Activated T-cell treated with anti-CD3 and anti-CD28 coated beads, Interleukin-2, amount 50 U/mL, for 24 hours (primary cell): ENCODE measurements at regions not wholly inside any gene's neighbourhood (a gene's known extent, or its start where the extent isn't known, plus 50 kb on each side); places are given as distances from the start of the nearest gene placed in this dataset.

Source experiments
- DNase-seq: peaks from one replicate; pipeline ENCODE4 v3.0.0-alpha.2; 2020
- H3K27ac Mint-ChIP-seq: 2 replicates; pipeline ENCODE4 v1.8.0; 2020; ENCODE audit warnings: mild to moderate bottlenecking, mixed read lengths
- H3K27me3 Mint-ChIP-seq: 2 replicates; pipeline ENCODE4 v1.8.0; 2020; ENCODE audit warnings: mixed read lengths
- H3K36me3 Mint-ChIP-seq: 2 replicates; pipeline ENCODE4 v1.8.0; 2020; ENCODE audit warnings: low read depth, mixed read lengths
- H3K4me1 Mint-ChIP-seq: 2 replicates; pipeline ENCODE4 v1.8.0; 2020; ENCODE audit warnings: low read depth, mixed read lengths
- H3K4me3 Mint-ChIP-seq: 2 replicates; pipeline ENCODE4 v1.8.0; 2020; ENCODE audit warnings: mild to moderate bottlenecking, moderate library complexity, mixed read lengths
- H3K9me3 Mint-ChIP-seq: 2 replicates; pipeline ENCODE4 v1.8.0; 2020; ENCODE audit warnings: mixed read lengths

DNA sequence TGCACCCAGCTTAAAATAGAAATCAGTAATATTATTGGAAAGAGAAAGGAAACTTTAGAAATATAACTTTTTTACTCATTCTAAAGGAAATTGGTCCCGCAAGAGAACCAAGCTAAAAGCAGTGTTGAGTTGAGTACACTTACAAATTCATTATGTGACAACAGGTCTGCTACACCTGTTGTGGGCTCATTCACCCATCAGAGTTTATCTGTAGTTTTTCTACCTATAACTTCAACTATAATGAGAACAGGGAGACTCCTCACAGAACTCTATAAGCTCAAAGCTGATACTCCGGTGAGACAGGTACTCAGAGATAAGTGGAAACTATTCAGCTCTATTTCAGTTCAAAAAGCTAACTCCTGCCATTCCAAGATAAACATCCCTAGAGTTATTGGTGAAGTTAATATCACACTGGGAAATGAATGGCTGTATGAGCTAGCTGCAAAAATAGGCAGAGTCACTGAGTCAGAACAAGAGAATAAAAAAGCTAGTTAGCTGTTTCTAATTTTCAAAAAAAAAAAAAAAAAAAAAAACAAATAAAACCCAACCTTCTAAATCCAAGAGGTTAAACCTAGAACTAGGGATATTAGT lies 121.3 kb downstream of the PPP1R3A start:
- no peak for DNase-seq
- no peak overlapping the region for H3K27ac Mint-ChIP-seq
- no peak overlapping the region for H3K4me3 Mint-ChIP-seq
- H3K4me1 Mint-ChIP-seq: no peaks in the 10 kb centered on the region
- peaks cover 6% of the 10 kb centered on the region for H3K9me3 Mint-ChIP-seq
- no peaks in the 10 kb centered on the region for H3K27me3 Mint-ChIP-seq
- no peaks in the 10 kb centered on the region for H3K36me3 Mint-ChIP-seq

DNA sequence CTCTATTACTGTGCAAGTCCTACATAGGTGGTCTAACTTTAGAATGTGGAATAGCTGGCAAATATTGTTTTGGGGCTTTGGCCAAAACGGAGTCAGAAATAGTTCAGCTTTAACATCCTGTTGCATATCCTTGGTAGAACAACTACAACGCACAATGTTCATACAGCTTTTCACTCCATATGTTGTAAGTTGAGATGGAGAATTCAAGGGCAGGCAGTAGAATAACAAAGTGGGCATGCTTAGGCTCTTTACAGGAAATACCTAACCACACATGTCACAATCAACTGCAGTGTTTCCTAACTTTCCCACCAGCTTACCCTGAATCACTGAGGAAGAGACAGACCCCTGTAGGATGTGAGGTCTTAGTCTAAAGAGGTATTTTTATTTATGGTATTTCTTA lies 122.3 kb downstream of the PPP1R3A start:
- no peak overlapping the region for H3K27ac Mint-ChIP-seq
- H3K4me1 Mint-ChIP-seq: no peaks in the 10 kb centered on the region
- H3K9me3 Mint-ChIP-seq: peaks cover 6% of the 10 kb centered on the region
- H3K4me3 Mint-ChIP-seq: no peak overlapping the region
- no peaks in the 10 kb centered on the region for H3K27me3 Mint-ChIP-seq
- no peaks in the 10 kb centered on the region for H3K36me3 Mint-ChIP-seq
- no peak for DNase-seq

DNA sequence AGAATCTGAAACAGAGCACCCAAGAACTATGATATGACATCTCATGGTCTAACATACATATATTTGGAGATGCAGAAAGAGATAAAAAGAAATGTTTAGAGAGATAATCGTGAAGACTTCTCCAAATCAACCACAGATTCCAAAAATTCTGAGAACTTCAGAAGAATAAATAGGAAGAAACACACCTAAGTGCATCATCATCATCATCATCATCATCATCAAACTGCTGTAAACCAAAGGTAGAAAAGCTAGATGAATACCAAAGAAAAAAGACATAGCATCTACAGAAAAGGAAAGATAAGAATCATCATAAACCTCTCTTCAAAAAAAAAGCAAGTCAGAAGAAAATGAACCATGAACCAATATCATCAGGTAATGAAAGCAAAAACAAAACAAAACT lies 124.2 kb downstream of the PPP1R3A start:
- Mint-ChIP-seq H3K36me3 (no peaks in the 10 kb centered on the region), H3K4me3 (no peak overlapping the region), H3K27ac (no peak overlapping the region), H3K9me3 (peaks cover 6% of the 10 kb centered on the region), H3K4me1 (no peaks in the 10 kb centered on the region), H3K27me3 (no peaks in the 10 kb centered on the region)
- no peak for DNase-seq

DNA sequence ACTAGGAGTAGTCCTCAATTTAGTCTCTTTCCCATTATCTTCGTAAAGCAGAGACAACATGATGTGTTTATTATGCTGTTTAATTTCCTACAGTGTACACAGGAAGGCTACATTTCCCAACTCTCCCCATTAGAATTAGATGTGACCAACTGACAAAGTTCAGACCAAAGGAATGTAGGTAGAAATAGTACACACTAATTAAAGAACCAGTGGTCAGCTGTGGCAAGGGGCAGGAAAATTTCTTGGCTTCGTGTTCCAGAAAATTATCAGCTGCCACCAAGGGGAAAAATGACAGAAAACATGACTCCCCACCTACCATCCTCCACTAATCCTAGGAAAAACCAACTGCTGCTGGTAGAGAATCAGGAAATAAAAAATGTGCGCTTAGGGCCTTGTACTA lies 125.6 kb downstream of the PPP1R3A start:
- H3K4me3 Mint-ChIP-seq: no peak overlapping the region
- no peaks in the 10 kb centered on the region for H3K27me3 Mint-ChIP-seq
- DNase-seq: no peak
- H3K9me3 Mint-ChIP-seq: peaks cover 6% of the 10 kb centered on the region
- H3K4me1 Mint-ChIP-seq: no peaks in the 10 kb centered on the region
- H3K27ac Mint-ChIP-seq: no peak overlapping the region
- no peaks in the 10 kb centered on the region for H3K36me3 Mint-ChIP-seq

DNA sequence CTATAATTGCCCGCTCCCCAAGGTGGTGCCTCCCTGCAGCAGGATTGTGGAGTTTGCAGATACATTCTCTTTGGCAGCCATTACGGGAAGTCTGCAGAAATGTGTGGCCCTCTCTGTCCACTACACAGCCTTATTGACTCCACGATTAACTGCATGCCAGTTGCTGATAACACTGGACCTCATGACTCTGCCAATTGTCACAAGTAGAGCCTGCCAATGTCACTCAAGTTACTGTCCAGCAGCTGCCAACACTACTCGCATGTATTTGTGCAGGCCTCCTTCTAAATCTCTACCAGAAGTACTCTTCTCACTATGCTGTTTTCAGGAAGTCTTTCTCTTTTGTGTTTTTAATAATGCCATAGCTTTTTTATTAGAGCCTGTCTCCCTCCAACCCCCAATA lies 128.8 kb downstream of the PPP1R3A start:
- Mint-ChIP-seq H3K27me3 (no peaks in the 10 kb centered on the region), H3K4me1 (no peaks in the 10 kb centered on the region), H3K36me3 (no peaks in the 10 kb centered on the region), H3K27ac (no peak overlapping the region), H3K4me3 (no peak overlapping the region), H3K9me3 (peaks cover 6% of the 10 kb centered on the region)
- no peak for DNase-seq

- Mint-ChIP-seq H3K27ac (no peak overlapping the region), H3K4me3 (no peak overlapping the region), H3K36me3 (no peaks in the 10 kb centered on the region), H3K27me3 (no peaks in the 10 kb centered on the region), H3K4me1 (no peaks in the 10 kb centered on the region), H3K9me3 (no peaks in the 10 kb centered on the region)
- no peak for DNase-seq
These were observed 131.7 kb downstream of the PPP1R3A start for GRCh38 chr7:113787106-113787505.

GRCh38 chr7:113784956-113785355 lies 133.9 kb downstream of the PPP1R3A start:
- no peak for DNase-seq
- Mint-ChIP-seq H3K36me3 (no peaks in the 10 kb centered on the region), H3K4me1 (no peaks in the 10 kb centered on the region), H3K9me3 (no peaks in the 10 kb centered on the region), H3K27me3 (no peaks in the 10 kb centered on the region), H3K4me3 (no peak overlapping the region), H3K27ac (no peak overlapping the region)

GRCh38 chr7:113784316-113784715 lies 134.5 kb downstream of the PPP1R3A start:
- no peaks in the 10 kb centered on the region for H3K36me3 Mint-ChIP-seq

GRCh38 chr7:113783403-113783802 lies 135.4 kb downstream of the PPP1R3A start:
- DNase-seq: no peak
- H3K27me3 Mint-ChIP-seq: no peaks in the 10 kb centered on the region
- H3K4me1 Mint-ChIP-seq: no peaks in the 10 kb centered on the region
- no peaks in the 10 kb centered on the region for H3K36me3 Mint-ChIP-seq
- H3K4me3 Mint-ChIP-seq: no peak overlapping the region
- H3K27ac Mint-ChIP-seq: no peak overlapping the region
- no peaks in the 10 kb centered on the region for H3K9me3 Mint-ChIP-seq

More at GRCh38 chr7:113784316-113784715, 134.5 kb downstream of the PPP1R3A start:
- DNase-seq: no peak
- no peaks in the 10 kb centered on the region for H3K27me3 Mint-ChIP-seq
- H3K4me3 Mint-ChIP-seq: no peak overlapping the region
- no peaks in the 10 kb centered on the region for H3K4me1 Mint-ChIP-seq
- H3K9me3 Mint-ChIP-seq: no peaks in the 10 kb centered on the region
- H3K27ac Mint-ChIP-seq: no peak overlapping the region

- H3K36me3 Mint-ChIP-seq: no peaks in the 10 kb centered on the region
- no peak overlapping the region for H3K4me3 Mint-ChIP-seq
- no peaks in the 10 kb centered on the region for H3K4me1 Mint-ChIP-seq
- H3K27me3 Mint-ChIP-seq: no peaks in the 10 kb centered on the region
- no peak overlapping the region for H3K27ac Mint-ChIP-seq
- DNase-seq: no peak
- no peaks in the 10 kb centered on the region for H3K9me3 Mint-ChIP-seq
These were observed 143.0 kb downstream of the PPP1R3A start for GRCh38 chr7:113775804-113776203.

GRCh38 chr7:113775401-113775800 lies 143.4 kb downstream of the PPP1R3A start:
- H3K4me3 Mint-ChIP-seq: no peak overlapping the region
- H3K27ac Mint-ChIP-seq: no peak overlapping the region
- DNase-seq: no peak
- H3K36me3 Mint-ChIP-seq: no peaks in the 10 kb centered on the region
- H3K9me3 Mint-ChIP-seq: no peaks in the 10 kb centered on the region
- H3K4me1 Mint-ChIP-seq: no peaks in the 10 kb centered on the region
- no peaks in the 10 kb centered on the region for H3K27me3 Mint-ChIP-seq

- Mint-ChIP-seq H3K4me3 (no peak overlapping the region), H3K27me3 (no peaks in the 10 kb centered on the region)
- DNase-seq: no peak
These were observed 144.5 kb downstream of the PPP1R3A start for GRCh38 chr7:113774182-113774807.

DNA sequence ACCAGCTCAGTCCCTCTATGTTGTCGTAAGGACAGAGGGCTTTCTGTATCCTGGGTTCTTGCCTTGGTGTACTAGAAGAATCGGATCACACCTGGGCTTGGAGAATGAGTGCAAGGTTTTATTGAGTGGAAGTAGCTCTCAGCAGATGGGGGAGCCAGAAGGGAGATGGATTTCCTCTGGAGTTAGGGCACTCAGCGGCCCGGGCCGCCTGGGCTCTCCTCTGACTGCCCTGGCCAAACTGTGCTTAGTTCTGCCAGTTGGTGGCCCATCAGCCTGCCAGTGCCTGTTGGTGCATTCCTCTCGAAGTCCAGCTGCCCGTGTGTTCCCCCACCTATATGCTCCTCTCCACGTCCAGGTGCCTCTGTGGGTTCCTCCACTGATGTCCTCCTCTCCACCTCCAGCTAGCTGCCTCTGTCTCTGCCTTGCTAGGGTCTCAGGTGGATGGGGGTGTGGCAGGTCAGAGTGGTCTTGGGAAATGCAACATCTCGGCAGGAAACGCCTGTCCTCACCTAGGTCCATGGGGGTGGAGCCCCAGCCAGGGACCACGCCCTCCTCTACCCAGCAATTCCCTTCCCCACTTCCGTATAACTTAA lies 148.6 kb downstream of the PPP1R3A start:
- no peaks in the 10 kb centered on the region for H3K36me3 Mint-ChIP-seq
- no peaks in the 10 kb centered on the region for H3K27me3 Mint-ChIP-seq
- no peaks in the 10 kb centered on the region for H3K4me1 Mint-ChIP-seq
- H3K4me3 Mint-ChIP-seq: no peak overlapping the region
- no peak overlapping the region for H3K27ac Mint-ChIP-seq
- DNase-seq: no peak
- H3K9me3 Mint-ChIP-seq: no peaks in the 10 kb centered on the region

More at GRCh38 chr7:113774182-113774807, 144.5 kb downstream of the PPP1R3A start:
- no peak overlapping the region for H3K27ac Mint-ChIP-seq
- H3K9me3 Mint-ChIP-seq: no peaks in the 10 kb centered on the region
- no peaks in the 10 kb centered on the region for H3K4me1 Mint-ChIP-seq
- H3K36me3 Mint-ChIP-seq: no peaks in the 10 kb centered on the region

GRCh38 chr7:113768387-113768786 lies 150.4 kb downstream of the PPP1R3A start:
- Mint-ChIP-seq H3K4me1 (no peaks in the 10 kb centered on the region), H3K9me3 (no peaks in the 10 kb centered on the region), H3K36me3 (no peaks in the 10 kb centered on the region), H3K27ac (no peak overlapping the region), H3K4me3 (no peak overlapping the region), H3K27me3 (no peaks in the 10 kb centered on the region)
- no peak for DNase-seq

GRCh38 chr7:113764401-113765035 lies 154.3 kb downstream of the PPP1R3A start:
- H3K4me3 Mint-ChIP-seq: no peak overlapping the region

More at GRCh38 chr7:113764401-113765035, 154.3 kb downstream of the PPP1R3A start:
- DNase-seq: no peak
- Mint-ChIP-seq H3K27me3 (no peaks in the 10 kb centered on the region), H3K4me1 (no peaks in the 10 kb centered on the region), H3K9me3 (no peaks in the 10 kb centered on the region), H3K36me3 (no peaks in the 10 kb centered on the region), H3K27ac (no peak overlapping the region)
